BJ (cell line): ENCODE measurements at regions not wholly inside any gene's neighbourhood (a gene's known extent, or its start where the extent isn't known, plus 50 kb on each side); places are given as distances from the start of the nearest gene placed in this dataset.

Experiments used
- CTCF ChIA-PET: fragments of 350-600 bp; formaldehyde crosslinking; extraction: SDS; loops from one replicate; lab custom pipeline; 2021; ENCODE audit warnings: antibody characterized with exemption, inconsistent platforms; lab: Yijun Ruan, JAX
- POLR2A ChIA-PET: fragments of 300-600 bp; sonication (Branson Sonifier 250); formaldehyde crosslinking; extraction: SDS; loops from one replicate; lab custom pipeline; 2021; ENCODE audit warnings: antibody characterized with exemption; lab: Charles Lee
- DNase-seq: peaks from one replicate; pipeline ENCODE4 v3.0.0-alpha.2; 2011; ENCODE audit warnings: low read depth
- H3K27me3 ChIP-seq: 2 replicates; pipeline ENCODE4 v1.6.0; 2011; ENCODE audit warnings: low read length; ENCODE audit not compliant: control insufficient read depth, insufficient read depth
- H3K36me3 ChIP-seq: 2 replicates; pipeline ENCODE4 v1.5.1; 2011; ENCODE audit warnings: low read length; ENCODE audit not compliant: control insufficient read depth, insufficient read depth
- H3K4me3 ChIP-seq: 2 replicates; pipeline ENCODE4 v1.5.1; 2011; ENCODE audit warnings: low read depth, mild to moderate bottlenecking, control low read depth, low read length
- CTCF ChIP-seq: IDR thresholded peaks from 2 replicates; pipeline ENCODE4 v1.5.1; 2011; ENCODE audit warnings: low read depth, mild to moderate bottlenecking, control low read depth, inconsistent platforms, low read length, moderate library complexity; ENCODE audit not compliant: insufficient read depth

DNA sequence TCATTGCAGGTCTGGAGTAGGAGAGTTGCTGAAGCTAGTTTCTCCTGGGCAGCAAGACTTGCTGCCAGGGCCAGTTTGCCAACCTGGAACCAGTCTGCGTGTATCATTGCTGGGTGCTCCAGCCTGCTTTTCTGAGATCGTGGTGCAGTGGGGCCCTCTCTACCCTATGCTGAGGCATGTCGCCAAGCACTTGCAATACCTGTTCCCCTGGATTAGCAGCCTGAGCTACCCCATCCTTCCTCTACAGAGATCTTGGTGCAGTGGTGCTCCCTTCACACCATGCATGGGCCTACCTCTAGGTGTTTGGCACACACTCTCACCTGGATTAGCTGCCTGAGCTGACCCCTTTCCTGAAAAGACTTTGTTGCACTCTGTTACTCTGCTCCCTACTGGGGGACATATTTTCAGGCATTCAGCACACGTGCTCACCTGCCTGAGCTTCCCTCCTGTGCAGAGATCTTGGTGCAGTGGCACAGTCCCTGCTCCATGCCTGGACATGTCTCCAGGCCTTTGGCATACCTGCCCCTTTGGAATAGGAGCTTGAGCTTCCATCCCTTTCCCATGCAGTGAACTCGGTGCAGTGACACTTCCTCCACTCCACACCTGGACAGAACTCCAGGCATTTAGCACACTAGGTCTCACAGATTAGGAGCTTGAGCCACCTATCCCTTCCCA is 133.7 kb upstream of the CXCL13 start:
- H3K27me3 ChIP-seq = no peaks in the 10 kb centered on the region; the same call in 1 of the 2 replicates
- H3K36me3 ChIP-seq = no peaks in the 10 kb centered on the region
- H3K4me3 ChIP-seq = no peak overlapping the region
- POLR2A ChIA-PET = no interaction called here
- TF ChIP-seq CTCF = no peak
- CTCF ChIA-PET = interaction anchor here (1.1 to 1.5 kb wide), 2 partner anchors 129 to 147 kb away, joined by 3 to 4 read pairs; no protein-coding TSS in a partner anchor
- DNase-seq = no peak

DNA sequence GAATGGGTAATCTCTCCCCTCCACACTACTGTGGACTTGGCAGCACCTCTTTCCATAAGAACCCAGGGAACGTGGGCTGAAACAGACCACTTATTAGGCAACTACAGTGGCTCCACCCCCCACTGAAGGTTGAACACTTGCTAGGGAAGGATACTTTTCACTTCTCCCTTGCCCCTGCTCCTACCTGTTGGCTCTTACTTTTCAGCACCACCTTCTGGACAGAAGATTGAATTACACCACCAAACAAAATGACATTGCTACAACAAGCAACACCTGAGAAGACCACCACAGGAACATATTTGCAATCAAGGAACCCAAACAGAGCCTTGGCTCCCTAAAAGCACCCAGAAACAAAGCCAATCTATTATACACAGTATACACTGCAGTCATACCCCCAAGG is 132.1 kb upstream of the CXCL13 start:
- Histone ChIP-seq H3K27me3 (no peaks in the 10 kb centered on the region; the same call in 1 of the 2 replicates), H3K4me3 (no peak overlapping the region), H3K36me3 (no peaks in the 10 kb centered on the region)
- DNase-seq = no peak
- ChIA-PET CTCF (interaction anchor here (0.6 to 1.7 kb wide), 6 partner anchors 9 to 128 kb away, joined by 3 to 6 read pairs (median 4); no protein-coding TSS in a partner anchor), POLR2A (no interaction called here)
- TF ChIP-seq CTCF = peak; percentile 47

DNA sequence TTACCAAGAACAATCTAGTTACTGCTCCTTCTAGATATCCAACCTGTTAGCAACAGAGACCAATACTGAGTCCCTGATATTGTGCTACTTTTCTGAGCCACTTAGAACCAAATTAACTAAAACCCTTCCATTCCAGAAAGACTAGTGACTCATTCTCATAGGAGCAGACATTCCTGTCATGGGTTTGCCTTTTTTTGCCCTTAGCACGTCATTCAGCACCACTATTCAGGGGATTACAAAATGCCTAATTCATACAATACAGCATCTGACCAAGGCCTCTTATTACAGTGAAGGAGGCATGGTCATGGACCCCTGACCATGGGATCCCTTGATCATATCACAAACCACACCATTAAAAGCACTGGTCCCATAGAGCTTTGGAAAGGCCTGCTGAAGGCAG is 123.8 kb upstream of the CXCL13 start:
- CTCF ChIA-PET = no interaction called here
- no peak for DNase-seq

DNA sequence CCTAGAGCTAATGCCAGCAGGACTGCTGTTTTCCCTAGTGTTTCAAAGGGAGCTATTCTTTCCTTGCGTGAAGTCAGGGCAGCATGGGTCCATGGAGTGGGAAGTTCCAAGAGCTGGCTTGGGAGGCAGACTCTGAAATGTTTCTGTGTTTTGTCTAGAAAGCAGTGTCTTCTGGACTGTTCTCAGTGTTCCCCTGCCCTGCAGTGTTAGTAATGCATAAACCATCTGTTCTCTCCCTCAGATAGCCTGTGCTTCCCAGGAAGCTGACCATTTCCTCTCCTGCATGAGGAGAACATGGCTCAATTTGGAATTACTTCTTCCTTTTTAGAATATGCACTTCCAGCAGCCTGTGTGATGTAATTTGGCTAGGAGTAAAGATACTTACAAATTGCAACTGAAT is 116.7 kb upstream of the CXCL13 start:
- no peaks in the 10 kb centered on the region for H3K36me3 ChIP-seq
- no peak for TF ChIP-seq CTCF
- H3K4me3 ChIP-seq = no peak overlapping the region
- ChIA-PET CTCF (interaction anchor here (0.8 to 1.4 kb wide), 2 partner anchors 23 to 117 kb away, joined by 3 read pairs; no protein-coding TSS in a partner anchor), POLR2A (interaction anchor here (0.7 kb wide), 1 partner anchor 102 kb away, joined by 3 read pairs; no protein-coding TSS in a partner anchor)
- peaks cover 2% of the 10 kb centered on the region; the same call in 1 of the 2 replicates for H3K27me3 ChIP-seq
- no peak for DNase-seq

More for the DNA sequence above, 123.8 kb upstream of the CXCL13 start:
- TF ChIP-seq CTCF = no peak
- H3K27me3 ChIP-seq = peaks cover 2% of the 10 kb centered on the region; the same call in 1 of the 2 replicates
- H3K36me3 ChIP-seq = no peaks in the 10 kb centered on the region
- POLR2A ChIA-PET = no interaction called here
- H3K4me3 ChIP-seq = no peak overlapping the region

- TF ChIP-seq CTCF = no peak
- CTCF ChIA-PET = no interaction called here
- no peaks in the 10 kb centered on the region; the same call in none of the 2 replicates for H3K27me3 ChIP-seq
- DNase-seq = no peak
- no peaks in the 10 kb centered on the region for H3K36me3 ChIP-seq
- POLR2A ChIA-PET = no interaction called here
- H3K4me3 ChIP-seq = no peak overlapping the region
Measured at GRCh38 chr4:77493120-77493752, 112.4 kb upstream of the CXCL13 start.
